GM23338 (cell line): ENCODE measurements at regions not wholly inside any gene's neighbourhood (a gene's known extent, or its start where the extent isn't known, plus 50 kb on each side); places are given as distances from the start of the nearest gene placed in this dataset.

Experiments
- ATAC-seq: fragments of 200-7000 bp; cut with Tn5 transposase; 3 replicates; pipeline ENCODE4 v1.9.1; 2020
- DNase-seq: peaks from one replicate; pipeline ENCODE4 v3.0.0-alpha.2; 2015; ENCODE audit warnings: low spot score
- H2AFZ ChIP-seq: fragments of 200-600 bp; sonication (generic); 2 replicates; pipeline ENCODE4 v1.8.0; 2016; ENCODE audit warnings: antibody characterized with exemption, mild to moderate bottlenecking, moderate library complexity
- H3F3A ChIP-seq: fragments of 200-600 bp; sonication (generic); replicated peaks from 2 replicates; pipeline ENCODE4 v1.8.0; 2017; ENCODE audit warnings: antibody characterized with exemption, mixed run types, low read depth
- H3K27ac ChIP-seq: fragments of 200-600 bp; sonication (generic); 2 replicates; pipeline ENCODE4 v1.6.1; 2016; ENCODE audit warnings: low read depth
- H3K27me3 ChIP-seq: fragments of 200-600 bp; sonication (generic); 2 replicates; pipeline ENCODE4 v1.8.0; 2016; ENCODE audit warnings: mild to moderate bottlenecking, mixed run types, moderate library complexity; ENCODE audit not compliant: insufficient read depth
- H3K36me3 ChIP-seq: fragments of 200-600 bp; sonication (generic); 2 replicates; pipeline ENCODE4 v1.8.0; 2016; ENCODE audit warnings: mild to moderate bottlenecking; ENCODE audit not compliant: insufficient read depth
- H3K4me1 ChIP-seq: fragments of 200-600 bp; sonication (generic); 2 replicates; pipeline ENCODE4 v1.8.0; 2016; ENCODE audit warnings: mild to moderate bottlenecking, moderate library complexity; ENCODE audit not compliant: insufficient read depth
- H3K4me2 ChIP-seq: fragments of 200-600 bp; sonication (generic); 2 replicates; pipeline ENCODE4 v1.7.1; 2017; ENCODE audit warnings: mixed run types
- H3K4me3 ChIP-seq: fragments of 200-600 bp; sonication (generic); 2 replicates; pipeline ENCODE4 v1.6.1; 2016; ENCODE audit warnings: mixed run types
- H3K79me2 ChIP-seq: fragments of 200-600 bp; sonication (generic); replicated peaks from 2 replicates; pipeline ENCODE4 v1.8.0; 2017; ENCODE audit warnings: mild to moderate bottlenecking; ENCODE audit not compliant: insufficient read depth
- H3K9me2 ChIP-seq: fragments of 200-600 bp; sonication (generic); 2 replicates; pipeline ENCODE4 v1.8.0; 2017; ENCODE audit not compliant: insufficient read depth
- H4K20me1 ChIP-seq: fragments of 200-600 bp; sonication (generic); replicated peaks from 2 replicates; pipeline ENCODE4 v1.8.0; 2017; ENCODE audit warnings: mild to moderate bottlenecking; ENCODE audit not compliant: insufficient read depth
- H3K27ac Mint-ChIP-seq: 2 replicates; pipeline ENCODE4 v1.8.0; 2020; ENCODE audit warnings: inconsistent platforms, mild to moderate bottlenecking, moderate library complexity, mixed read lengths
- H3K27me3 Mint-ChIP-seq: 3 replicates; pipeline ENCODE4 v1.8.0; 2022; ENCODE audit warnings: low read depth, mild to moderate bottlenecking, moderate library complexity, mixed read lengths, inconsistent platforms; ENCODE audit not compliant: insufficient read depth, poor library complexity
- H3K36me3 Mint-ChIP-seq: 3 replicates; pipeline ENCODE4 v1.8.0; 2021; ENCODE audit warnings: low read depth, mild to moderate bottlenecking, inconsistent platforms, moderate library complexity, mixed read lengths
- H3K4me1 Mint-ChIP-seq: 3 replicates; pipeline ENCODE4 v1.8.0; 2020; ENCODE audit warnings: mild to moderate bottlenecking, inconsistent platforms, mixed read lengths
- H3K4me3 Mint-ChIP-seq: 3 replicates; pipeline ENCODE4 v1.8.0; 2021; ENCODE audit warnings: moderate library complexity, mild to moderate bottlenecking, inconsistent platforms, mixed read lengths
- H3K9me3 Mint-ChIP-seq: 3 replicates; pipeline ENCODE4 v1.8.0; 2020; ENCODE audit warnings: moderate library complexity, mild to moderate bottlenecking, inconsistent platforms, mixed read lengths
- CREB1 ChIP-seq: fragments of 250-450 bp; sonication (Bioruptor Pico); IDR thresholded peaks from 2 replicates; pipeline ENCODE4 v1.5.0; 2020; ENCODE audit warnings: low read depth, mild to moderate bottlenecking, moderate library complexity
- ETS1 ChIP-seq: IDR thresholded peaks from 2 replicates; pipeline ENCODE4 v1.6.1; 2016; ENCODE audit warnings: antibody characterized with exemption
- EZH2 ChIP-seq: fragments of 200-600 bp; sonication (generic); IDR thresholded peaks from one replicate; pipeline ENCODE4 v1.8.0; 2017; ENCODE audit warnings: antibody characterized with exemption, mild to moderate bottlenecking, low read depth; ENCODE audit not compliant: unreplicated experiment
- EZH2phosphoT487 ChIP-seq: fragments of 200-600 bp; sonication (generic); IDR thresholded peaks from one replicate; pipeline ENCODE4 v1.8.1; 2018; ENCODE audit warnings: antibody characterized with exemption; ENCODE audit not compliant: unreplicated experiment
- JUNB ChIP-seq: IDR thresholded peaks from one replicate; pipeline ENCODE4 v1.6.1; 2016; ENCODE audit warnings: antibody characterized with exemption; ENCODE audit not compliant: unreplicated experiment
- POLR2AphosphoS5 ChIP-seq: IDR thresholded peaks from 2 replicates; pipeline ENCODE4 v1.6.1; 2016; ENCODE audit warnings: antibody characterized with exemption, low read depth
- REST ChIP-seq: IDR thresholded peaks from one replicate; pipeline ENCODE4 v1.6.1; 2018; ENCODE audit warnings: antibody characterized with exemption; ENCODE audit not compliant: unreplicated experiment
- STAT1 ChIP-seq: IDR thresholded peaks from one replicate; pipeline ENCODE4 v1.6.1; 2016; ENCODE audit warnings: antibody characterized with exemption; ENCODE audit not compliant: unreplicated experiment
- ZNF114 ChIP-seq: fragments of 250-450 bp; sonication (Bioruptor Pico); IDR thresholded peaks from 2 replicates; pipeline ENCODE4 v1.5.0; 2020; ENCODE audit warnings: mild to moderate bottlenecking, moderate library complexity
- ZNF331 ChIP-seq: fragments of 250-450 bp; sonication (Bioruptor Pico); IDR thresholded peaks from 2 replicates; pipeline ENCODE4 v1.5.0; 2020; ENCODE audit warnings: low read depth, mild to moderate bottlenecking, moderate library complexity
- ZNF462 ChIP-seq: fragments of 250-450 bp; sonication (Bioruptor Pico); IDR thresholded peaks from 2 replicates; pipeline ENCODE4 v1.5.0; 2020; ENCODE audit warnings: mild to moderate bottlenecking, moderate library complexity

GRCh38 chr1:191396622-191397021, 761.6 kb upstream of the RGS18 start (continued):
- no peak for TF ChIP-seq STAT1
- TF ChIP-seq ZNF331 (CRISPR knock-in tag), result no peak
- no peak for TF ChIP-seq ZNF114
- TF ChIP-seq EZH2phosphoT487, result no peak
- no peak for TF ChIP-seq JUNB
- TF ChIP-seq EZH2, result no peak
- TF ChIP-seq POLR2AphosphoS5, result no peak

GRCh38 chr1:191398551-191398950, 759.7 kb upstream of the RGS18 start:
- H3K9me3 Mint-ChIP-seq, result peaks cover 19% of the 10 kb centered on the region
- H3K36me3 Mint-ChIP-seq, result peaks cover 15% of the 10 kb centered on the region
- DNase-seq (no peak), ATAC-seq (no peak)
- H3K27me3 Mint-ChIP-seq, result no peaks in the 10 kb centered on the region
- Histone ChIP-seq H3K27me3 (no peaks in the 10 kb centered on the region), H3K36me3 (no peaks in the 10 kb centered on the region), H3K4me2 (no peak overlapping the region), H2AFZ (no peak overlapping the region), H4K20me1 (no peaks in the 10 kb centered on the region), H3K79me2 (no peaks in the 10 kb centered on the region), H3F3A (no peaks in the 10 kb centered on the region), H3K4me3 (no peak overlapping the region), H3K9me2 (no peaks in the 10 kb centered on the region), H3K27ac (no peak overlapping the region), H3K4me1 (no peaks in the 10 kb centered on the region)
- no peaks in the 10 kb centered on the region for H3K4me1 Mint-ChIP-seq
- no peak overlapping the region for H3K4me3 Mint-ChIP-seq
- TF ChIP-seq CREB1 (CRISPR knock-in tag), result no peak
- TF ChIP-seq STAT1, result no peak
- no peak overlapping the region for H3K27ac Mint-ChIP-seq

- Mint-ChIP-seq H3K4me1 (peaks cover 5% of the 10 kb centered on the region; the same call in 2 of the 3 replicates), H3K9me3 (no peaks in the 10 kb centered on the region), H3K36me3 (no peaks in the 10 kb centered on the region), H3K27me3 (no peaks in the 10 kb centered on the region), H3K4me3 (no peak overlapping the region), H3K27ac (no peak overlapping the region)
- H3K4me3 ChIP-seq, result no peak overlapping the region
- H3F3A ChIP-seq, result no peaks in the 10 kb centered on the region
- DNase-seq, result no peak
- no peak overlapping the region for H3K4me2 ChIP-seq
- no peaks in the 10 kb centered on the region for H3K9me2 ChIP-seq
- H3K27me3 ChIP-seq, result no peaks in the 10 kb centered on the region
- H2AFZ ChIP-seq, result no peak overlapping the region
- no peak overlapping the region for H3K27ac ChIP-seq
- H3K79me2 ChIP-seq, result no peaks in the 10 kb centered on the region
- no peaks in the 10 kb centered on the region for H3K4me1 ChIP-seq
- no peaks in the 10 kb centered on the region for H4K20me1 ChIP-seq
- no peak for ATAC-seq
- no peaks in the 10 kb centered on the region for H3K36me3 ChIP-seq
- TF ChIP-seq REST (no peak), ZNF462 (CRISPR knock-in tag) (no peak), EZH2phosphoT487 (no peak), ZNF114 (no peak), JUNB (no peak), ETS1 (no peak)
These were observed 752.8 kb upstream of the RGS18 start for GRCh38 chr1:191405417-191405816.
